ENCODE measurements at regions not wholly inside any gene's neighbourhood (a gene's known extent, or its start where the extent isn't known, plus 50 kb on each side); places are given as distances from the start of the nearest gene placed in this dataset.

- no peak for TF ChIP-seq POLR2A (IDR thresholded peaks at IDR 0.05)
- TF ChIP-seq CTCF (IDR thresholded peaks at IDR 0.05): peak in 1 of 7 experiments; percentile 6
Measured at GRCh38 chr4:24470666-24471485, 113.5 kb downstream of the DHX15 start.
